HS-27A (cell line): ENCODE measurements at regions not wholly inside any gene's neighbourhood (a gene's known extent, or its start where the extent isn't known, plus 50 kb on each side); places are given as distances from the start of the nearest gene placed in this dataset.

ENCODE experiments used
- DNase-seq: peaks from one replicate; pipeline ENCODE4 v3.0.0-alpha.2; 2012; ENCODE audit warnings: low read depth, missing footprints

DNA sequence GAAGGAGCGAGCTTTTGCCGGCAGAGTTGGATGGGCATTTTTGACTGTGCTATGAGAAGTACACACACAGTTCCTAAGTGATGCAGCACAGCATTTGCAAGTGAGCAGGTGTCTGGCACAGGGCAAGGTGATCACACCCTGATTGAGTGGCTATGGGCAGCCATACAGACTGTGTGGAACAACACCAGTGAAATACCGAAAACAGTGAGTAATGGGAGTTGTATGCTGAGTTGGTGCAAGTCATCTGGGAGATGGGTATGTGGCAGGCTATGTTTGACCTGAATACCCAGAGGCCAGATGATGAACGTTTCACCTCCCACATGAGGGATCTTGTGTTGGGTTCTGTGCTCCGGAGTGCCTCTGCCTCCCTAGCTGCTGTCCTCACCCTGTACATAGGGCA lies 53.5 kb upstream of the TIPARP start:
- DNase-seq, result no peak

DNA sequence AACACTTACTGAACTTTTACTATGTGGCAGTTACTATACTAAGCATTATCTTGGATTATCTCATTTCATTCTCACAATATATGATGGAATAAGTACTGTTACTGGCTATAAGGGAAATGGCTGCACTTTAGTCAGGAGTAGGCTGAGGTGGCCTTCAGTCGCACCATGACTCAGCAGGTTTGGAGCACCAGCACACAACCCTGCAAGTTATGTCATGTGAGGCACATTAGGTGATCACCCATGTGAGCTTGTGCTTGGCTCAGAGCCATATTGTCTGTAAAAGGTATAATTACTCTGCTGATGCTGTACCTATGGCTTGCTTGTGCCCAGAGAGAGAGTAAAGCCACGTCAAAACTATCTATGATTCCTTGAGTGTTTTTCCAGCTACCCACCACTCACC lies 54.1 kb upstream of the TIPARP start:
- no peak for DNase-seq

DNA sequence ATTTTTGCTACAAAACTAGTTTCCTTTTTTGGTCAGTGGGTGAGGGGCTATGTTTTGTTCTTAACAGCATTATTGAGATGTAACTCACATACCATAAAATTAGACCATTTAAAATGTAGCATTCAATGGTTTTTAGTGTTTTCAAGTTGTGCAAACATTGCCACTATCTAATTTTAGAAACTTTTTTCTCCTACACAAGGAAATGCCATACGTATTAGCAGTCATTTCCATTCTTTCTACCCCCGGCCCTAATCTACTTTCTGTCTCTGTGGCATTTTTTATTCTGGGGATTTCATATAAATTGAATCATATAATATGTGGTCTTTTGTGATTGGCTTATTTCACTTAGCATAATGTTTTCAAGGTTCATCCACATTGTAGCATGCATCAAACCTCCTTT lies 55.0 kb upstream of the TIPARP start:
- DNase-seq, result no peak

DNA sequence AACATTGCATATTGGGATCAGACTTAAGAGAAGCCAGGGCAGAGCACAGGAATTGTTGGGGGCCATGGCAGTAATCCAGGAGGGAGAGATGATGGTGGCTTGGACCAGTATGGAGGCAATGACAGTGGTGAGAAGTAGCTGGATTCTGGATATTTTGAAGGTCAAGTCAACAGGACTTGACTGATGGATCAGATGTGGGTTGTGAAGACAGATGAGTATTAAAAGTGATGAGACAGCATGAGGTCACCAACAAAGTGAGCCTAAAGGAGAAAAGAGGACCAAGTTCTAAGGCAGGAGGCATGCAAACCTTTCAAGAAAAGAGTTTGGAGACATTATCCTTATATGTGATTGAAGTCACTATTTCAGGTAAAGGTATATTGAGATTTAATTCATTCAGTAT lies 56.6 kb upstream of the TIPARP start:
- no peak for DNase-seq

DNA sequence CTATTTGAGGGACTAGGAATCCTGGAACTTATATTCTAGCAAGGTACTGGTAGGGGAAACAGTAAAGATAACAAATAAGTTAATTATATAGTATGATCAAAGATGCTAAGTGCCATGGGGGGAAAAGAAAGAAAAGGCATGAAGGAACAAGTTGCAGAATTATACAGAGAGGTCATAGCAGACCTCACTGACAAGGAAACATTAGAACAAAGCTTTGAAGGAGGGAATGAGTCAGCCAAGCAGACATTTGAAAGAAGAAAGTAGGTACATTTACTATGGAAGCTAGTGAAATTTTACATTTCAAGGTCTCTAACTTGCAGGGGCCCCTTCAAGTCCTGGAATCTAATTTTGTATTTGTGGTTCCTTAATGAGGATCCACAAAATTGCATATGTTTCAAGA lies 57.2 kb upstream of the TIPARP start:
- DNase-seq, result no peak

DNA sequence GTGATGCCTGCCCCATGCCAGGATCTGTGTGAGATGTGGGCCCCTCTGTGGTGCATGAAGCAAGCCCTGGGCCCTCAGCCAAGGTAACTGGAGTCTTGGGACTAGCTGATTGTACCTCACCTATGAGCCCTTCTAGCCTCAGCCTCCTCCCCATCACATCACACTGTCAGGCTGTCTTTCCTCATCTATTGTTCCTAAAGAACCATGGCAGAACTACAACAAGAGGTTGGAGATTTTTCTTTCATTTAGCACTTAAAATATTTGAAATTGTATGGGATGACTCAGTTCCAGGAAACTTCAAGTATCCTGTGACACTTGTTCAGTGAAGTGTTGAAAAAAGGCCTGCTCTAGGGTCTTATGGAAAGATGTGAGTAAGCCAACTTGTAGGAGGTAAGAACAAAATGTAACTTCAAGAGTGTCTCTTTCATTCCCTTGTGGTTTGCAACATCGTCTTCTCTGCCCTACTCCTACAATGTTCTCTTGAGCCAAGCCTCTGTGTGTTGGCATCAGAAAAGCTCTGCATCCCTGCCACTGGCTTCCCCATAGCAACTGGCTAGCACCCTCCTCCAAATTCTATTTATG lies 58.7 kb upstream of the TIPARP start:
- no peak for DNase-seq

DNA sequence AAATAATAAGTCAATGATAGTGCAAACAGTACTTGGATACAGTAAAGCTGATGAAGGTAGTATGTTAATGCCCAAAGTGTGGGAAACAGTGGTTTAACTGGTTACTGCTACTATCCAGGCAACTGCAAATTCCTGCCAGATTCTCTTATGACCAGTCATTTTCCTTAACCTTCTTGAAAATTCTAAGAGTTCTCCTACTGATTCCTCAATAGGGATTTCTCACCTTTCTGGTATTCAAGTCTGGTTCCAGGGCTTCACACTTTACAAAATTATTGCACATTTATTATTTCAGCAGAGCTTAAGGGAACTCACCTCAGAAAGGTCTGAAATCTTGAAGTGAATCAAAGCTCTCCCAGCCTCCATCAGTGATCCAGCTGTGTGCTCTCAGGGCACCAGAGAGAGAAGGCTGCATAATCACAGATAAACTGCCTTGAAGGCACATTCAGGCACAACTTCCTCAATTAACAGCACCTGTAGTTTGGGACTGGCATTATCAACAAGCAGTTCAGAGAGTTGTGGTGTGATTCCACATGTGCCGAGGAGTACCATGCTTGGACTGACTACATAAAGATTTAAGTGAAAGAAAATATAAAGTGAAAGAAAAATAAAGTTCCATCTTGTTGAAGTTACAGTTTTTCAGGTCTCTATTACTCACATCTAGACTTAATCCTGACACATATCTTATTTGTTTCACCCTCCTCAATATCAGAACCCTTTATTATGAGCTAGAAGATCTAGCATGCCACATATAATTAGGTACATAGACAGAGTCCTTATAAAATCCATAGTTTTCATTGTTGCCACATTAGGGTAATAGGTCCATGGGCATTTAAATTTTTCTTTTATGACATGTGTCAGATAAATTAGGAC lies 59.5 kb upstream of the TIPARP start:
- no peak for DNase-seq

DNA sequence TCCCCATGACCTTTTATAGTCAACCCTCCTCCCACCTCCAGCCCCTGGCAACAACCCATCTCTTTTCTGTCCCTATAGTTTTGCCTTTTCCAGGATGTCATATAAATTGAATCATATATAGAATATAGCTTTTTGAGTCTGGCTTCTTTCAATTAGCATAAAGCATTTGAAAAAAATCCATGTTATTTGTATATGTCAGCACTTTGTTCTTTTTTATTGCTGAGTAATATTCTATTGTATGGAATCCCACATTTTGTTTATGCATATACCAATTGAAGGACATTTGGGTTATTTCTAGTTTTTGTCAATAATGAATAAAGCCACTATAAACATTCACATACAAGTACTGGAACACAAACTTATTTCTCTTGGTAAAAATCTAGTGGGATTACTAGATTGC lies 58.0 kb upstream of the SSR3 start:
- DNase-seq, result no peak

DNA sequence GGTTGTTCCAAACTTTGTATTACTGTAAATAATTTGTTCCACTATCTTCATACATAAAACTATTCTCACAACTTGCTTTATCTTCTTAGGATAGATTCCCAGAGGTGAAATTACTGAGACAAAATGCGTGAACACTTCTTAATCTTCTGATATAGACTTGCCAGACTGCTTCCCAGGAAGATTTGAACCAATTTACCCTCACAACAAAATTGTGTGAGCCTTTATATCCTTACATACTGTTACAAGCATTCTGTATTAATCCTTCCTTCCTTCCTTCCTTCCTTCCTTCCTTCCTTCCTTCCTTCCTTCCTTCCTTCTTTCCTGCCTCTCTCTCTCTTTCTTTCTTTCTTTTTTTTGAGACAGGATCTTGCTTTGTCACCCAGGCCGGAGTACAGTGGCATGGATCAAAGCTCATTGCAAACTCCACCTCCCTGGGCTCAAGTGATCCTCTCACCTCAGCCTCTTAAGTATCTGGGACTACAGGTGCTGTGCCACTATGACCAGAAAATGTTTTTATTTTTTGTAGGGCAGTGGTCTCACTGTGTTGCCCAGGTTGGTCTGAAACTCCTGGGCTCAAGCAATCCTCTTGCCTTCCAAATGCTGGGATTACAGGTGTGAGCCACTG lies 57.1 kb upstream of the SSR3 start:
- no peak for DNase-seq

DNA sequence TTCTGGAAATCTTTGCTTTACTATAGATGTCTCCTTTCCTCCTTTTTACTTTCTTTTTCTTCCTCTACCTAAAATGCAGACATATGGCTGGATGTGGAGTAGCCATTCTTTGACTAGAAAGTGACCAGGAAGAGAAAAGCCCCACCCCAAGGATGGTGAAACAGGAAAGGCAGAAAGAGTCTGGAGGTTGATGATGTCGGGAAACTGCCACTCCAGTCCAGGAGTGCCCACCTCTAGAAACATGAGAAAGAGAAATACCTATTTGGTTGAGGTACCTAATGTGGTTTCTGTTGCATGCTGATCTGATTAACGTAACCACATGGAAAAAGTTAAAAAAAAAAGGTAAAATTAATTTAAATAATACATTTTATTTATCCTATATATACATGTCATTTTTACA lies 55.2 kb upstream of the SSR3 start:
- DNase-seq, result no peak

DNA sequence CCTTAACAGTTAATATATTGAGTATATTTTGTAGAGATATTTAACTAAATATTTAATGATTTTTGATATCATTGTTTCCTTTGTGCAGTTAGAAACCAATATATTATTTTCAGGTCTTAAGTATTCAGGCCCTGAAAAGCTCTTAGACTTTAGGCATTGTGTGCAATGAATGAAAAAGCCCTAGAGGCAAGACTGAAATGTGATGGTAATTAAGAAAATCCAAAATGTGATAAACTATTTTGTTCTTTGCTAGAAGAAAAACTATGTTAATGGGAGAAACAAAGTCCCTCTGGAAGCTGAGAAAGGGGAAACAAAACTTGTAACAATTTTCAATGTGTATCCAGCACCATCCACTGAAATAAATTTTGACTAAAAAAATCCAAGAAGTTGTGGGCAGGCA lies 54.6 kb upstream of the SSR3 start:
- no peak for DNase-seq

DNA sequence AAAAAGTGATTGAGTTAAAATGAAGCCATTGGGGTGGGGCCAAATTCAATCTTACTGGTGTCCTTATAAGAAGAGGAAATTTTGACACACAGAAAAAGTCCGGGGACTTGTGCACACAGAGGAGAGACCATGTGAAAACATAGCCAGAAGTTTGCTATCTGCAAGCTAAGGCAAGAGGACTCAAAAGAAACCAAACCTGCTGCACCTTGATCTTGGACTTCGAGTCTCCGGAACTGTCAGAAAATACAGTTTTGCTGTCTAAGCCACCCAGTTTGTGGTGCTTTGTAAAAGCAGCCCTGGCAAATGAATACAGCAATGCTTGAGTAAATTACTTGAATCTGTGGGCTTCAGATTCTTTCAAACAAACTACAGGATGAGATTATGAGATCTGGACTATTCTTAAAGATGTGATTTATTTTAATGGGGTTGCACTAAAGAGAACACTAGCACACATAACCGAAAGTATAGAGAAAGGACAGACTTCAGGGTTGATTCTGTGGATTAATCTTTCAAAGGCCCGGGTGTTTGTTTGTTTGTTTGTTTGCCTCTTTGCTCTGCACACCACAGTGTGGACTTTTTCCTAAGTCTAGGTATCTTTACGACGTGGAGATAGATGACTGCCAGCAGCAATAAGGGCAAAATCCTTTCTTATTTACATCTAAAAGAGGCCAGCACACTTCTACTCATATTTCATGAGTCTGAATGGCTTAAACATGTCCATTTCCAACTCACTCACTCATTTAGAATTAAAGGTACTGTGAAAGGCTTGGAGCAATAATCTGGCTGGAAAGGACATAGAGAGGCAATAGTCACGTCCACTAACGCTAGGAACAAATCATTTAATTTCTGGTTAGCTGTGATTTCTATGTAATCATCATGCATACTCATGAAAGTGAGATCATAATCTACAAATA lies 53.9 kb upstream of the SSR3 start:
- DNase-seq, result no peak

DNA sequence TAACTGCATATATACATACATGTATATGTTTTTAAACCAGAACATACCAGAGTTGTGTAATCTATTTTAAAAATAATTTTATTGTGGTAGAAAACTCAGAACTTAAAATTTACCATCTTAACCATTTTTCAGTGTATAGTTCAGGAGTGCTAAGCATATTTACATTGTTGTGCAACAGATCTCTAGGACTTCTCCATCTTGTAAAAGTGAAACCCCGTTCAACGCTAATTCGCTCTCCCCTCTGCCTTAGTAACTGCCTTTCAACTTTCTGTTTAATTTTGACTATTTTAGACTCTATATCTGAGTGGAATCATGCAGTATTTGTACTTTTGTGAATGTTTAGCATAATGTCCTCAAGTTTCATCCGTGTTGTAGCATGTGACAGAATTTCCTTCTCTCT lies 51.8 kb upstream of the SSR3 start:
- DNase-seq, result no peak

DNA sequence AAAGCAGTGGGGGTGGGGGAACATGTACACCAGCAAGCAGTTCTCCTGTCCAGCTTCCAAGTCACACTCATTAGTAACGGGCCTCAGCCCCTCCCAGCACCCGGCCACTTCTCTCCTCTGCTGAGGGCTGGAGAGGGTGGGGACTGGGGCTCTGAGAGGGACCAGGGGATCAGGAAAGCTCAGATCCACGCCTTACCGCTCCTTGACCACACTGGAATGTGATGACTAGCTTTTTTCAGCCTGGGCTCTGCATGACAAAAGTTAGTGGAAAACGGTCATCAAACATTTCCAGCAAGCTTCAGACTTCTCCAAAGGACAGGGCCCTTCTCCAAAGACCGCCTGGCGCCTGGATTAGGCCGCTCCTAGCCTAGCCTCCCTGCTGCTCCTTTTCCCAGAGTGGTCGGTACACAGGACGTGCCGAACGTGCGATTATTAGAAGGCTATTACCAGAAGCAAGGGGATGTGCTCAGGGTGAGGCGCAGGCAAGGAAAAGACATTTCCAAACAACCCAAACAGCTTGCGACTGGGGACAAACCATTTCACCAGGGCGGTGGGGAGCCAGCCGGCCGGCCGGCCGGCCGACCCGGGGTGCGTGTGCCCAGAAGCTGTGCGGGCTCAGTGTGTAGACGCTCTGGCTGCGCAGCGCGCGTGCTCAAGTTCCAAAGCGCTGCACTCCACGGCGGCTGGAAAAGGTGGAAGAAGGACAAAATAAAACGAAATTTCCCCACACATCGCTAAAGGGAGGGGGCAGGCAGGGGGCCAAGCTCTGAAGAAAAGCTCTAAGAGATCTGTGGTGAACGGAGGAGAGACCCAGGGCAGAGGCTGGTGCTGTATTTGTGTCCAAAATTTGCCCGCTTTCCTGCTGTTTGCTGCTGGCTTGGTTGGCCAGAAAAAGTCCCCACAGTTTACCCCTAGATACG lies 51.0 kb upstream of the SSR3 start:
- peak; percentile 88 for DNase-seq

DNA sequence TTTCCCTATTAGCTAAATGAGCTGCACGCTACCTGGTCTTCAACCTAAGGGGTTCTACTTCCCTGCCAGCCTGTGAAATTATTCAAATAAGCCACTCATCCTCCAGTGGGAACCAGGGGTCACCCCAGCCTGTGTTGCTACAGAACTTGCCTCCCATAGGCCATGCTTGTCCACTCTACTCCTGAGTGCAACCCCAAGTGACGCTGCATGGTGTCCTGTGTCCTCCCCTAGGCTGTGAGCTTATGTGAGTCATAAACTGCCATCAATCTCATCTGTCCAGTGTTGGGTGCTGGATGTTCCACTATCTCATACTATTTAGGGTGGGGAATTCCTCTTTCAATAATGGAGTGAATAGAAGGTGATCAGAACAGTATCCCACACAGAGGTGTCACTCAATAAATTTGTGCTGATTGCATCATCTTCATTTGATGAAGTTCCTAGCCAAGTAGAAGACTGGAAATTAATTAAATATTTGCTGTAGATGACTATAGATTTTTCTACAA lies 49.8 kb upstream of the SSR3 start:
- DNase-seq, result no peak
